ENCODE measurements at regions not wholly inside any gene's neighbourhood (a gene's known extent, or its start where the extent isn't known, plus 50 kb on each side); places are given as distances from the start of the nearest gene placed in this dataset.

- H3K4me1 ChIP-seq: no peaks in the 10 kb centered on the region
- ATAC-seq (no peak), DNase-seq (no peak)
- H3K9me3 ChIP-seq: no peaks in the 10 kb centered on the region
- H3K36me3 ChIP-seq: no peaks in the 10 kb centered on the region
- no peak overlapping the region for H3K4me3 ChIP-seq
- H3K27me3 ChIP-seq: no peaks in the 10 kb centered on the region
- H3K27ac ChIP-seq: no peak overlapping the region
- intact Hi-C loops (cut with DNase I): no loop called here
- TF ChIP-seq CTCF (IDR thresholded peaks at IDR 0.05): no peak
These were observed 1059.6 kb downstream of the HACE1 start for GRCh38 chr6:103799971-103800670.

GRCh38 chr6:103798166-103798565, 1061.6 kb downstream of the HACE1 start:
- Histone ChIP-seq H3K27me3 (no peaks in the 10 kb centered on the region), H3K9me3 (peaks cover 0 to 3% of the 10 kb centered on the region in 2 donors)
- TF ChIP-seq CTCF (IDR thresholded peaks at IDR 0.05): no peak

GRCh38 chr6:103797738-103798137, 1062.0 kb downstream of the HACE1 start:
- no peak for DNase-seq
- H3K4me1 ChIP-seq: no peaks in the 10 kb centered on the region
- intact Hi-C loops (cut with DNase I): no loop called here
- no peak overlapping the region for H3K27ac ChIP-seq
- TF ChIP-seq CTCF (IDR thresholded peaks at IDR 0.05): no peak
- peaks cover 0 to 3% of the 10 kb centered on the region in 2 donors for H3K9me3 ChIP-seq
- no peak for ATAC-seq
- H3K36me3 ChIP-seq: no peaks in the 10 kb centered on the region
- H3K27me3 ChIP-seq: no peaks in the 10 kb centered on the region
- H3K4me3 ChIP-seq: no peak overlapping the region

More at GRCh38 chr6:103798166-103798565, 1061.6 kb downstream of the HACE1 start:
- Histone ChIP-seq H3K36me3 (no peaks in the 10 kb centered on the region), H3K4me3 (no peak overlapping the region), H3K27ac (no peak overlapping the region), H3K4me1 (no peaks in the 10 kb centered on the region)
- ATAC-seq (no peak), DNase-seq (no peak)
- intact Hi-C loops (cut with DNase I): no loop called here

- no peaks in the 10 kb centered on the region for H3K36me3 ChIP-seq
- no peak for ATAC-seq
- no peak for TF ChIP-seq CTCF (IDR thresholded peaks at IDR 0.05)
- H3K4me3 ChIP-seq: no peak overlapping the region
- no peak overlapping the region for H3K27ac ChIP-seq
- no peaks in the 10 kb centered on the region for H3K27me3 ChIP-seq
- DNase-seq: no peak
- intact Hi-C loops (cut with DNase I): no loop called here
- H3K4me1 ChIP-seq: no peaks in the 10 kb centered on the region
- peaks cover 0 to 3% of the 10 kb centered on the region in 2 donors for H3K9me3 ChIP-seq
These were observed 1068.3 kb downstream of the HACE1 start for GRCh38 chr6:103791458-103791857.

GRCh38 chr6:103784117-103784516, 1075.6 kb downstream of the HACE1 start:
- Histone ChIP-seq H3K4me3 (no peak overlapping the region), H3K27me3 (no peaks in the 10 kb centered on the region), H3K36me3 (no peaks in the 10 kb centered on the region), H3K27ac (no peak overlapping the region), H3K9me3 (no peaks in the 10 kb centered on the region), H3K4me1 (no peaks in the 10 kb centered on the region)
- TF ChIP-seq CTCF (IDR thresholded peaks at IDR 0.05): no peak
- intact Hi-C loops (cut with DNase I): no loop called here
- ATAC-seq (no peak), DNase-seq (no peak)

Measured in left lung (tissue), 4 donors.